Natural killer cell (primary cell): ENCODE measurements at regions not wholly inside any gene's neighbourhood (a gene's known extent, or its start where the extent isn't known, plus 50 kb on each side); places are given as distances from the start of the nearest gene placed in this dataset.

Source experiments
- ATAC-seq, 3 donors: fragments of 150-1000 bp in 2 of 3; fragments of 200-7000 bp in 1 of 3; cut with Tn5 transposase; 1 replicate in 1 of 3; 2 replicates in 2 of 3; pipeline ENCODE4 v1.10.0; 2021; ENCODE audit warnings: mild to moderate bottlenecking in 2 of 3, moderate library complexity in 2 of 3
- DNase-seq, 2 donors: peaks; one replicate each; pipeline versions ENCODE4 v3.0.0 to v3.0.0-alpha.2; 2013 to 2021; ENCODE audit warnings: mixed read lengths in 1 of 2
- H3K27ac ChIP-seq: one replicate; pipeline ENCODE4 v1.5.1; 2013; ENCODE audit warnings: mild to moderate bottlenecking, low read length
- H3K27me3 ChIP-seq: one replicate; pipeline ENCODE4 v1.6.1; 2013; ENCODE audit warnings: low read length; ENCODE audit not compliant: control insufficient read depth, insufficient read depth
- H3K36me3 ChIP-seq: one replicate; pipeline ENCODE4 v1.6.1; 2013; ENCODE audit warnings: low read length; ENCODE audit not compliant: control insufficient read depth, insufficient read depth
- H3K4me1 ChIP-seq: one replicate; pipeline ENCODE4 v1.6.1; 2013; ENCODE audit warnings: low read length; ENCODE audit not compliant: control insufficient read depth, insufficient read depth
- H3K4me3 ChIP-seq: one replicate; pipeline ENCODE4 v1.5.1; 2013; ENCODE audit warnings: low read length
- H3K9me3 ChIP-seq: one replicate; pipeline ENCODE4 v1.6.1; 2013; ENCODE audit warnings: low read length; ENCODE audit not compliant: control insufficient read depth, insufficient read depth
- H3K27ac Mint-ChIP-seq, 2 donors: one replicate each; pipeline ENCODE4 v1.8.0; 2022; ENCODE audit warnings: mild to moderate bottlenecking in 2 of 2, mixed read lengths in 2 of 2, moderate library complexity in 1 of 2
- H3K27me3 Mint-ChIP-seq, 2 donors: one replicate each; pipeline ENCODE4 v1.8.0; 2022; ENCODE audit warnings: low read depth in 2 of 2, mixed read lengths in 2 of 2
- H3K36me3 Mint-ChIP-seq: one replicate; pipeline ENCODE4 v1.8.0; 2022; ENCODE audit warnings: mixed read lengths
- H3K4me1 Mint-ChIP-seq, 2 donors: one replicate each; pipeline ENCODE4 v1.8.0; 2022; ENCODE audit warnings: mixed read lengths in 2 of 2
- H3K4me3 Mint-ChIP-seq: one replicate; pipeline ENCODE4 v1.8.0; 2022; ENCODE audit warnings: mild to moderate bottlenecking, moderate library complexity, mixed read lengths
- H3K9me3 Mint-ChIP-seq, 2 donors: one replicate each; pipeline ENCODE4 v1.8.0; 2022; ENCODE audit warnings: mixed read lengths in 2 of 2
- WGBS: methylation state at CpG from one replicate; pipeline ENCODE4 v1.1.7; 2013; ENCODE audit warnings: missing lambda C conversion rate; ENCODE audit not compliant: insufficient coverage; 5-methylcytosine and 5-hydroxymethylcytosine counted together
- intact Hi-C: fragments of 100-400 bp; cut with micrococcal nuclease; formaldehyde crosslinking; loops from one replicate; pipeline ENCODE4 v1.14.2; 2022
- TF ChIP-seq, protein P1 (sequence below): fragments of 200-600 bp; IDR thresholded peaks from one replicate; pipeline ENCODE4 v1.8.0; 2022; ENCODE audit warnings: antibody characterized with exemption

DNA sequence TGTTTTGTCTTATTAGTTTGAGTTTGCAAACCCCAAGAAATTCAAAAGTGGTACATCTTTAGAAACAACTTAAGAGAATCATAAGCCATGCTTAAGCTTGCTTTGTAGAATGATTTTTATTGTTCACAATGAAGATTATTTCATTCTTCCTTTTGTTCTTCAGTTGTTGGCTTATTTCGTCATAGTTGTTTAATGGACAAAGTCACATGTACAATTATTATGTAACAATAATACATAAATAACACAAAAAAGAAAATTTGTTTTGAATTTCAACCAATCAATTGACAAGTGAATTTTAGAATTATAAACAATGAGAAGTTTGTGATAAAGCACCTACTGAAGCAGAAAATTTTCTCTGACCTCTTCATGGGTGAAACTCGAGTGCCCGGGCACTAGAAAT is 111.8 kb upstream of the IGF1 start:
- Histone ChIP-seq H3K4me3 (no peak overlapping the region), H3K36me3 (no peaks in the 10 kb centered on the region), H3K9me3 (no peaks in the 10 kb centered on the region), H3K27ac (no peak overlapping the region), H3K27me3 (no peaks in the 10 kb centered on the region), H3K4me1 (no peaks in the 10 kb centered on the region)
- H3K27ac Mint-ChIP-seq = no peak overlapping the region
- TF ChIP-seq, protein P1, sequence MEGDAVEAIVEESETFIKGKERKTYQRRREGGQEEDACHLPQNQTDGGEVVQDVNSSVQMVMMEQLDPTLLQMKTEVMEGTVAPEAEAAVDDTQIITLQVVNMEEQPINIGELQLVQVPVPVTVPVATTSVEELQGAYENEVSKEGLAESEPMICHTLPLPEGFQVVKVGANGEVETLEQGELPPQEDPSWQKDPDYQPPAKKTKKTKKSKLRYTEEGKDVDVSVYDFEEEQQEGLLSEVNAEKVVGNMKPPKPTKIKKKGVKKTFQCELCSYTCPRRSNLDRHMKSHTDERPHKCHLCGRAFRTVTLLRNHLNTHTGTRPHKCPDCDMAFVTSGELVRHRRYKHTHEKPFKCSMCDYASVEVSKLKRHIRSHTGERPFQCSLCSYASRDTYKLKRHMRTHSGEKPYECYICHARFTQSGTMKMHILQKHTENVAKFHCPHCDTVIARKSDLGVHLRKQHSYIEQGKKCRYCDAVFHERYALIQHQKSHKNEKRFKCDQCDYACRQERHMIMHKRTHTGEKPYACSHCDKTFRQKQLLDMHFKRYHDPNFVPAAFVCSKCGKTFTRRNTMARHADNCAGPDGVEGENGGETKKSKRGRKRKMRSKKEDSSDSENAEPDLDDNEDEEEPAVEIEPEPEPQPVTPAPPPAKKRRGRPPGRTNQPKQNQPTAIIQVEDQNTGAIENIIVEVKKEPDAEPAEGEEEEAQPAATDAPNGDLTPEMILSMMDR = no peak
- no peak for ATAC-seq
- H3K27me3 Mint-ChIP-seq = no peaks in the 10 kb centered on the region
- intact Hi-C loops = no loop called here
- 81% methylated on average over 2 of the region's 3 CpGs for WGBS
- no peaks in the 10 kb centered on the region for H3K4me1 Mint-ChIP-seq
- no peaks in the 10 kb centered on the region for H3K36me3 Mint-ChIP-seq
- H3K4me3 Mint-ChIP-seq = no peak overlapping the region
- H3K9me3 Mint-ChIP-seq = no peaks in the 10 kb centered on the region
- DNase-seq = no peak

DNA sequence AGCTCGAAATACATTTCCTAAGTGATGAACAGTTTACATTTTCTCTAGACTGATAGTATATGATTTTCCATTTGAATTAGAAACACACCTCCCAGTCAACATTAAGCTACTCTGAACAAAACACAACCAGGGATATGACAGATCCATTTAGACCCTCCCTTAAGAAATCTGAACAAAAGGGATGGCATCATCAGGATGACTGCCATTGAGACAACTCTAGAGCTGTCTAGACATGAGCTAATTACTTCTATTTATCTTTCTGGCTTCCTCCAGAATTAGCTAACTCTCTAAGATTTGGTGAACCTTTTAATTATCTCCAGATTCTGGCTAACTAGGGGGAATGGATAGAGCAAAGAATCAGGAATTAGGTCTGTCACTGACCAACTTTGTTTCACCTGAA is 92.9 kb upstream of the IGF1 start:
- H3K36me3 ChIP-seq = no peaks in the 10 kb centered on the region
- DNase-seq = no peak
- H3K27me3 ChIP-seq = peaks cover 2% of the 10 kb centered on the region
- H3K9me3 ChIP-seq = no peaks in the 10 kb centered on the region
- no peak overlapping the region for H3K27ac ChIP-seq
- no peaks in the 10 kb centered on the region for H3K4me1 ChIP-seq
- no peaks in the 10 kb centered on the region for H3K36me3 Mint-ChIP-seq
- TF ChIP-seq, protein P1 = no peak
- H3K4me1 Mint-ChIP-seq = no peaks in the 10 kb centered on the region
- intact Hi-C loops = no loop called here
- no CpG with 5 or more reads among the region's 1 CpG for WGBS
- H3K27me3 Mint-ChIP-seq = no peaks in the 10 kb centered on the region
- no peak for ATAC-seq
- peaks cover 9% of the 10 kb centered on the region in 2 donors for H3K9me3 Mint-ChIP-seq
- no peak overlapping the region for H3K4me3 ChIP-seq
- no peak overlapping the region for H3K27ac Mint-ChIP-seq
- no peak overlapping the region for H3K4me3 Mint-ChIP-seq

DNA sequence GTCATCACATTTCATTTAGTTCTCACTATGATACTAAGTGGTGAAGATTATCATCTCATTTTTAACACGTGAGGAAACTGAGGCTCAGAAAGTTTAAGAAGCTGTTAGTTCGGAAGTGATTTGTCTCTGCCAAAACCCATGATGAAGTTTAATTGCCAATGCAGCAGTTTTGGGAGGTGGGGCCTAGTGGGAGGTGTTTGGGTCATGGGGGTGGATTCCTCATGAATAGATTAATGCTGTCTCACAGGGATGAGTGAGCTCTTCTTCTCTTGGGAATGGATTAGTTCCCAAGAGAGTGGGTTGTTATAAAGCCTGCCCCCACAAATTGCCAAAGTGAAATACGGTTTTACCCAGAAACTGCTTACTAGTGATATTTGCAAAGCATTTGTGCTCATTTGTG is 91.5 kb upstream of the IGF1 start:
- 79% methylated on average over 3 of the region's 3 CpGs for WGBS
- no peaks in the 10 kb centered on the region for H3K36me3 Mint-ChIP-seq
- no peaks in the 10 kb centered on the region for H3K27me3 Mint-ChIP-seq

DNA sequence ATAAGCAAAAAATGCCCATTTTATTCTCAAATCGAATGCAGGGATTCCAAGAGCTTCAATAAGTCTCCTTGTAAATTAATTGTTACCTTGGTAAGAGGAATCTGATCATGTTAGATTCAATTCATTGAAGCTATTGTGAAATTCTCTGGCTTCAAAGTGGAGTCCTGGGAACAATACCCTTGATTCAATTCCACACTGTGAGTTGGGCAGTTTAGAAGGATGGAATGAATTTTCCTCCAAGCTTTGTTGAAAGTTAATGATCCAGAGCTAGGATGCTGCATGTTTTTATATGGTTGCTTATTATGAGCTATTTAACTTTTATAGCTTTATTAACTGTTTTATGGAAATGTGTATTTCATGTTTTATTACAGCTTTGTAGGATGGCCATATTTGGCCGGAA is 89.9 kb upstream of the IGF1 start:
- H3K4me1 Mint-ChIP-seq = no peaks in the 10 kb centered on the region

More for the DNA sequence above, 91.5 kb upstream of the IGF1 start:
- no peaks in the 10 kb centered on the region for H3K9me3 ChIP-seq
- H3K36me3 ChIP-seq = no peaks in the 10 kb centered on the region
- no peak overlapping the region for H3K27ac ChIP-seq
- TF ChIP-seq, protein P1 = no peak
- intact Hi-C loops = no loop called here
- H3K4me3 ChIP-seq = no peak overlapping the region
- no peak overlapping the region for H3K27ac Mint-ChIP-seq
- peaks cover 2% of the 10 kb centered on the region for H3K27me3 ChIP-seq
- no peak for ATAC-seq
- no peak for DNase-seq
- H3K4me1 Mint-ChIP-seq = no peaks in the 10 kb centered on the region
- H3K9me3 Mint-ChIP-seq = peaks cover 5 to 6% of the 10 kb centered on the region in 2 donors
- no peak overlapping the region for H3K4me3 Mint-ChIP-seq
- H3K4me1 ChIP-seq = no peaks in the 10 kb centered on the region

More for the DNA sequence above, 89.9 kb upstream of the IGF1 start:
- WGBS = 86% methylated on average over 2 of the region's 2 CpGs
- no peaks in the 10 kb centered on the region for H3K36me3 ChIP-seq
- no peak overlapping the region for H3K27ac ChIP-seq
- H3K4me1 ChIP-seq = no peaks in the 10 kb centered on the region
- no peak overlapping the region for H3K27ac Mint-ChIP-seq
- H3K4me3 ChIP-seq = no peak overlapping the region
- no peak for ATAC-seq
- DNase-seq = no peak
- TF ChIP-seq, protein P1 = no peak
- peaks cover 2% of the 10 kb centered on the region for H3K27me3 ChIP-seq
- intact Hi-C loops = no loop called here
- no peaks in the 10 kb centered on the region for H3K9me3 ChIP-seq
- H3K4me3 Mint-ChIP-seq = no peak overlapping the region
- peaks cover 3 to 5% of the 10 kb centered on the region in 2 donors for H3K9me3 Mint-ChIP-seq
- no peaks in the 10 kb centered on the region for H3K27me3 Mint-ChIP-seq
- H3K36me3 Mint-ChIP-seq = no peaks in the 10 kb centered on the region
